GM23248 (cell line): ENCODE measurements at regions not wholly inside any gene's neighbourhood (a gene's known extent, or its start where the extent isn't known, plus 50 kb on each side); places are given as distances from the start of the nearest gene placed in this dataset.

Source experiments
- EZH2 ChIP-seq: fragments of 200-600 bp; sonication (generic); IDR thresholded peaks from 2 replicates; pipeline ENCODE4 v1.6.1; 2018; ENCODE audit warnings: antibody characterized with exemption, mild to moderate bottlenecking; ENCODE audit not compliant: insufficient read depth, poor library complexity, severe bottlenecking
- EZH2phosphoT487 ChIP-seq: fragments of 200-600 bp; sonication (generic); IDR thresholded peaks from 2 replicates; pipeline ENCODE4 v1.6.1; 2018; ENCODE audit warnings: antibody characterized with exemption, moderate library complexity, mild to moderate bottlenecking, low read depth; ENCODE audit not compliant: insufficient read depth

DNA sequence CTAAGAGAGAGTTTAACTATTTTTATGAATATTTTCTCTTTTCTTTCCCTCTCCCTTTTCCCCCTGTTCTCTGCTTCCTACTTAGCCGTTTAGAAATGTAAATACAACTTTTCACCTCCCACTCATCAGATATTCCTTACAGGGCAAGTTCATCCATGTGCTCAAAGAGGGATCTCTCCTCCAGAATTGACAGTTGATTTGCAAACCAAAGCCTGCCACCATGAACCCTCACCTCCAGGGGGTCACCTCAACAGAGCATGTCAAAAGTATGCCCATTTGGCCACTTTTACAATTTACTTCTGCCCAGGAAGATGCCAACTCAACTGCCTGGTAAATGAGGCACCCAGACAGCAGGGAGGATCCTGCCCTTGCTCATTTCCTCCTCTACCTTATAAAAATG lies 149.2 kb upstream of the GYPC start:
- TF ChIP-seq EZH2: no peak
- TF ChIP-seq EZH2phosphoT487: no peak
